Body of pancreas (tissue), 4 donors: ENCODE measurements at regions not wholly inside any gene's neighbourhood (a gene's known extent, or its start where the extent isn't known, plus 50 kb on each side); places are given as distances from the start of the nearest gene placed in this dataset.

Experiments used
- CTCF ChIP-seq, 7 experiments: fragments of 450-650 bp in 4 of 7; fragments of 200-600 bp in 3 of 7; sonication (generic) in 3 of 7; IDR thresholded peaks; one replicate each; pipeline ENCODE4 v1.5.1; 2016 to 2019; ENCODE audit warnings: antibody characterized with exemption in 7 of 7
- POLR2A ChIP-seq, 3 donors: fragments of 450-650 bp; IDR thresholded peaks; one replicate each; pipeline ENCODE4 v1.6.1; 2016; ENCODE audit warnings: antibody characterized with exemption in 3 of 3, mild to moderate bottlenecking in 2 of 3

- TF ChIP-seq POLR2A (IDR thresholded peaks at IDR 0.05) = no peak
- TF ChIP-seq CTCF (IDR thresholded peaks at IDR 0.05) = no peak
These were observed 145.2 kb downstream of the ADRA2C start for GRCh38 chr4:3911252-3911856.
